GM12874 (cell line): ENCODE measurements at regions not wholly inside any gene's neighbourhood (a gene's known extent, or its start where the extent isn't known, plus 50 kb on each side); places are given as distances from the start of the nearest gene placed in this dataset.

Source experiments
- TF ChIP-seq, protein P1 (sequence below): IDR thresholded peaks from 2 replicates; pipeline ENCODE4 v1.5.1; 2011; ENCODE audit warnings: low read depth, mild to moderate bottlenecking, control low read depth, low read length, moderate library complexity; ENCODE audit not compliant: insufficient read depth

DNA sequence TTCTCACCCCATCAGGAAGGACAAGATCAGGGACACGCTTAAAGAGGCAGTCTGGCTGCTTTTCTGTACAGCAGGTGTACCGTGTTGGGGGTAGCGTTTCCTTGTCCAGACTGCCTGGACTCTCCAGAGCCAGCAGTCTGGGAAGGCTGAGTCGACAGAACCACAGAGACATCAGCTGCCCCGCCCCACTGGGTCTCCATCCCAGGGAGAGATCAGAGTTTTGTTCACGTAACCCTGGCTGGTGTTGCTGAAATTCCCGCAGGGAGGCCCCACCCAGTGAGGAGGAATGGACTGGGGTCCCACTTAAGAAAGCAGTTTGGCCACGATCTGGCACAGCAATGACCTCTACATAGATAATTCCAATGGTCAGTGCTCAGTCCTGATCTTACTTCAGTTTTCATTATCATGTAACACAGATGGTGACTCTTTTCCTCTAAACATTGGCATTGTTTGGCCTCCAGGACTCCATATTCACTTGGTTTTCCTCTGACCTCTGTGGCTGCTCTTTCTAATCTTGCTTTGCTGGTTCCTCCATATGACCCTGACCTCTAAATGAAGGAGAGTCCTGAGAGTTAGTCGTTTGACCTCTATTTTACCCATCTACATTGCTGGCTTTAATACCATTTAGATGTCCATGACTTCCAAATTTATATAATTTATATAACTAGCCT, 89.6 kb upstream of the LRRC55 start:
- TF ChIP-seq, protein P1, sequence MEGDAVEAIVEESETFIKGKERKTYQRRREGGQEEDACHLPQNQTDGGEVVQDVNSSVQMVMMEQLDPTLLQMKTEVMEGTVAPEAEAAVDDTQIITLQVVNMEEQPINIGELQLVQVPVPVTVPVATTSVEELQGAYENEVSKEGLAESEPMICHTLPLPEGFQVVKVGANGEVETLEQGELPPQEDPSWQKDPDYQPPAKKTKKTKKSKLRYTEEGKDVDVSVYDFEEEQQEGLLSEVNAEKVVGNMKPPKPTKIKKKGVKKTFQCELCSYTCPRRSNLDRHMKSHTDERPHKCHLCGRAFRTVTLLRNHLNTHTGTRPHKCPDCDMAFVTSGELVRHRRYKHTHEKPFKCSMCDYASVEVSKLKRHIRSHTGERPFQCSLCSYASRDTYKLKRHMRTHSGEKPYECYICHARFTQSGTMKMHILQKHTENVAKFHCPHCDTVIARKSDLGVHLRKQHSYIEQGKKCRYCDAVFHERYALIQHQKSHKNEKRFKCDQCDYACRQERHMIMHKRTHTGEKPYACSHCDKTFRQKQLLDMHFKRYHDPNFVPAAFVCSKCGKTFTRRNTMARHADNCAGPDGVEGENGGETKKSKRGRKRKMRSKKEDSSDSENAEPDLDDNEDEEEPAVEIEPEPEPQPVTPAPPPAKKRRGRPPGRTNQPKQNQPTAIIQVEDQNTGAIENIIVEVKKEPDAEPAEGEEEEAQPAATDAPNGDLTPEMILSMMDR, result no peak

DNA sequence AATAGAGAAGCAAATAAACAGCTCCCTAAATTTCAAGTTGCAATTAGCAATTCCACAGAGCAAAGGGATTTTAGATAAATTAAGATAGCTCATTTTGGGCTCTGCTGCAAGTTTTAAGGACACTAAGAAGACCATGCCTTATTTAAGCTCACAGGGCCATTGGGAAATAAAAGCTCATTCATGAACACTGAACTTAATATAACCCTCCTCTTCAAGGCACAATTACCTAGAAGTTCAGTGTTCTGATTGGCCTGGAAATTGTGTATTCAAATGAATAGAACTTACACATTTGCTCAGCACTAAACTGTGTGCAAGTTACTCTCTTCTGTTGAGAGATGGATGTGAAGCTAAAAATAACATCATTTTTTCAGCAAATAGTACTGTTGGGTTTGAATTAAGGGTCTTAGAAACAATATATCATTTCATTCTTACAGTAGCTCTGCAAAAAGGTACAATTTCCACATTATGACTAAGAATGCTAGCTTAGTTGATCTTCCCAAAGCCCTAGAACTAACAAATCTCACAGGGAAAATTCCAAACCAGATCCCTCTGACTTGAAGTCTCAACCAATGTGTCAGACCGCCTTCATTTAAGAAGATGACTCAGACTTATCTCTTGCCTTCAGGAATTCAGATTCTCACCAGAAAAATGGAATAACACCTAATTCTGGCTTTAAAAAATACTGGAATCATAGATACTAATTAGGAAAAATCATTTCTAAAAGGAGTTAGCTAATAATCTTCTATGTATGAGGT, 87.4 kb upstream of the LRRC55 start:
- TF ChIP-seq, protein P1, result no peak

DNA sequence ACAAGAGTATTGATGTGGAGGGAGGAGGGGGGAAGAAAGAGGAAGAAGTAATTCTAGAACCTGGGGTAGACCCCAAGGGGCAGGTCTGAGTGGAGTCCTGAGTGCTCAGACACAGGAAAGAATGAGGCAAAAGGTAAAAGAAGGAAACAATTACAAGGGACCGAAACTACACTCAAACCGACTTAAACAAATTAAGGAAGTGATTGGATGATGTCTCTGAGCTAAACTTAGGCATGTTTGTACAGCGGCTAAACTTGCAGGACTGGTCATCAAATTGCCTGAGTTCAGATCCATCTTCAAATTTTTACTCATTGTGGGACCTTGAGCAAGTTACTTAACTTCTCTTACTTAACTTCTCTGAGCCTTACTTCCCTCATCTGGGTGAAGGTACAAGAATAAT, 86.3 kb upstream of the LRRC55 start:
- TF ChIP-seq, protein P1, result no peak

DNA sequence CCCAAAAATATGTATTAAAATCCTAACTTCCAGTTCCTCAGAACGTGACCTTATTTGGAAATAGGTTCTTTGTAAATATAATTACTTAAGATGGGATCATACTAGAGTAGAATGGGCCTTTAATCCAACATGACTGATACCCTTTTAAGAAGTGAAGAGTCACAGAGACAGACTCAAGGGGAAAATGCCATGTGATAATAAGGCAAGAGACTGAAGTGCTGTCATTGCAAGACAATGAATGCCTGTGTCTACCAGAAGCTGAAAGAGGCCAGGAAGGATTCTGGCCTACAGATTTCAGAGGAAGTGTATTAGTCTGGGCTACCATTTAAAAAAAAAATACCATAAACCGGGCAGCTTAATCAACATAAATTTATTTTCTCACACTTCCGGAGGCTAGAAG, 85.9 kb upstream of the LRRC55 start:
- TF ChIP-seq, protein P1, result no peak

DNA sequence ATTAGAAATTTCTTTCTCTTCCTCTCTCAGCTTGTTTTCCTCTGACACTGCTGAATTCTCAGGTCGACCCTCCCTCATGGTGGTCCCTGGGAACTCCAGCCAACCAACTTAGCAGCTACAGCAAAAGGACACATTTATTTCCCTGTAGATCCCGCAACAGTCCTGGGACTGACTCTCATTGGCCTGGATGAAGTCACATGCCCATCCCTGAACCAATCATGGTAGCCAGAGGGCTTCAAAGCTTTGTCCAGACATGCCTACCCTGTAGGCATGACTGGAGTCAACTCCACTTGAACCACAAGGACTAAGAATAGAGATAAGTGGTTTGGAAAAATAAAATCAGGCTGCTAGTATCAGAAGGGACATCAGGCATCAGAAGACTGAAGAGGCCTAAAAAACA, 84.6 kb upstream of the LRRC55 start:
- TF ChIP-seq, protein P1, result no peak

DNA sequence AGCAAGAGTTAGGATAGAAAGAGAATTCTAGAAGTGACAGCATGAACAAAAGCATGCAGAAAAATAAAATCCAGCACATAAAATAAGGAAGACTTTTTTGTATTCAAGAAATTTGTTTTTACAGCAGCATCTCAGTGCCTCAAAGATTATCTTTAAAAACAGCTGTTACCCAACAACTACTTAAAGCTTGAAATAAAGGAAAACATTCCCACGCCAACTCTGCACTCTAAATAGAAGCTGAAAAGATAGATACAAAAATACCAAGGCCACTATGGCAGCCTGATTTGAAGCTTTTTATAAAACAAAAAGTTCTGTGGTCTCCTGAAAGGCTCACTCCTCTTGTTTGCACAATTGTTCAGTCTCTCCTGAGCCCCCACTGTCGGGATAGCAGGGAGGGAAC, 83.6 kb upstream of the LRRC55 start:
- TF ChIP-seq, protein P1, result no peak

DNA sequence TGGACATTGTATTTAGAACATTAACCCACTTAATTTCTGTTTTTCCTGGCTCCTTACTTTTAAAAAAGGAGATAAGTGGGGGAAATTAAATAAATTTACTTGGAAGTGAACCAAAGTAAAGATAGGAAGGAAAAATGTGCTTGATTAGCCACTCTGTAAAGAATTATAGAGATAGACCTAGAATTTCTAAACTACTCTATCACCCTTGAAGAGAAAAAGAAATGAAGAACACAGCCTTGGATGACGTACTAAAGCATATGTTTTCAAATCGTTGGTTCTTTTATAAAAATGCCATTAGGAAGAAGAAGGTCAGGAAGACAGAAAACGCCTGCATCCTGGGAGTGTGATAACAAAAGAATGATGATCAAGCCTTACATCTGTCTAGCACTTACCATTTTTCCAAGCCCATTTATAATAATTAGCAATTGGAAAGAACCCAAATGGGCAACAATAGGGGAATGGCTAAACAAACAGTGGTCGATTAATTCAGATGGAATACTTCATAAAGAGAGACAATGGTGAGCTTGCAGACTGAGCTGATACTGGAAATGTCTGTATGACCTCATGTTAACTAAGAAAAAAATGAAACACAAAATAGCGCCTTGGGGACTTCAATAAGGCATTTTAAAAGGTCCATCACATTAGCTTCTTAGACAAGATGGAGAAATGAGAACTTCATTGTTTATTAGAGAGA, 81.0 kb upstream of the LRRC55 start:
- TF ChIP-seq, protein P1, result no peak
